ENCODE measurements at regions not wholly inside any gene's neighbourhood (a gene's known extent, or its start where the extent isn't known, plus 50 kb on each side); places are given as distances from the start of the nearest gene placed in this dataset.
"Not testable (repeated sequence)": the region's sequence is repeated elsewhere in the genome, so short reads cannot be mapped to it uniquely, and the experiment has no call there.

GRCh38 chr1:157288996-157289395 is 150.8 kb upstream of the ETV3 start:
- no peak for DNase-seq (ENCODE audit: low read depth)

- no peak for DNase-seq (ENCODE audit: low read depth)
These were observed 150.3 kb upstream of the ETV3 start for GRCh38 chr1:157288492-157288891.

GRCh38 chr1:157288006-157288405 is 149.8 kb upstream of the ETV3 start:
- DNase-seq (ENCODE audit: low read depth), result no peak

GRCh38 chr1:157287462-157287861 is 149.3 kb upstream of the ETV3 start:
- no peak for DNase-seq (ENCODE audit: low read depth)

- DNase-seq (ENCODE audit: low read depth), result no peak
These were observed 148.6 kb upstream of the ETV3 start for GRCh38 chr1:157286646-157287420.

GRCh38 chr1:157286096-157286495 is 147.9 kb upstream of the ETV3 start:
- no peak for DNase-seq (ENCODE audit: low read depth)

- DNase-seq (ENCODE audit: low read depth), result no peak
These were observed 146.3 kb upstream of the ETV3 start for GRCh38 chr1:157284451-157284850.

GRCh38 chr1:157279802-157280140 is 141.6 kb upstream of the ETV3 start:
- DNase-seq (ENCODE audit: low read depth), result no peak

- DNase-seq (ENCODE audit: low read depth), result no peak
These were observed 141.1 kb upstream of the ETV3 start for GRCh38 chr1:157279138-157279801.

GRCh38 chr1:157278383-157279137 is 140.4 kb upstream of the ETV3 start:
- DNase-seq (ENCODE audit: low read depth), result no peak

GRCh38 chr1:157277913-157278312 is 139.7 kb upstream of the ETV3 start:
- peak; percentile 2 for DNase-seq (ENCODE audit: low read depth)

- DNase-seq (ENCODE audit: low read depth), result no peak
These were observed 139.1 kb upstream of the ETV3 start for GRCh38 chr1:157277281-157277680.

GRCh38 chr1:157274698-157275534 is 136.7 kb upstream of the ETV3 start:
- peak; percentile 67 for DNase-seq (ENCODE audit: low read depth)

GRCh38 chr1:157272729-157273524 is 134.7 kb upstream of the ETV3 start:
- DNase-seq (ENCODE audit: low read depth), result no peak

GRCh38 chr1:157272264-157272663 is 134.1 kb upstream of the ETV3 start:
- DNase-seq (ENCODE audit: low read depth), result no peak

GRCh38 chr1:157270705-157271274 is 132.6 kb upstream of the ETV3 start:
- DNase-seq (ENCODE audit: low read depth), result no peak

- DNase-seq (ENCODE audit: low read depth), result no peak
These were observed 131.6 kb upstream of the ETV3 start for GRCh38 chr1:157269656-157270375.

GRCh38 chr1:157262891-157263290 is 124.7 kb upstream of the ETV3 start:
- DNase-seq (ENCODE audit: low read depth), result no peak

GRCh38 chr1:157262422-157262821 is 124.2 kb upstream of the ETV3 start:
- DNase-seq (ENCODE audit: low read depth), result no peak

- not testable (repeated sequence) for DNase-seq (ENCODE audit: low read depth)
These were observed 117.7 kb upstream of the ETV3 start for GRCh38 chr1:157255891-157256290.

Measured in EH (cell line).